DOHH2 (cell line): ENCODE measurements at regions not wholly inside any gene's neighbourhood (a gene's known extent, or its start where the extent isn't known, plus 50 kb on each side); places are given as distances from the start of the nearest gene placed in this dataset.

Experiments
- EZH2phosphoT487 ChIP-seq: fragments of 200-600 bp; sonication (generic); IDR thresholded peaks from 2 replicates; pipeline ENCODE4 v1.6.1; 2017; ENCODE audit warnings: borderline replicate concordance, mild to moderate bottlenecking, antibody characterized with exemption, low read length, moderate library complexity, mixed read lengths
- TF ChIP-seq, protein P1 (sequence below): fragments of 200-600 bp; sonication (generic); IDR thresholded peaks from one replicate; pipeline ENCODE4 v1.5.1; 2014; ENCODE audit warnings: antibody characterized with exemption, mild to moderate bottlenecking, low read depth, low read length; ENCODE audit not compliant: poor library complexity, severe bottlenecking

DNA sequence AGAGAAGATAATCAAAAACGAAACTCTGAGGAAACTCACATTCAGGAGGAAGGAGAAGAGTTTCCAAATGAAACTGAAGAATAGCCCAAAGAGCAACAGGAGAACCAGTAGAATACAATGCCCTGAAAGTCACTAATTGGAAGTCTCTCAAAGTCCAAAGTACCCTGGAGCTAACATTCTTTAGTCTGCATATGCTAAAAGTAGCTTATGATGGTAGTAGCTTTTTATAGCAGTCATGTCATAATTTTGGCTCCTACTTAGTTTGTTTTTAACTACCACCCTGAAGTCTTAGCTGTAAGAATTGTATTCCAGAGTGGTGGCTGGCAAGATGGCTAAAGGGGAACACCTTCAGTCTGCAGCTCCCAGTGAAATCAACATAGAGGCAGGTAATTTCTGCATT, 100.3 kb upstream of the FGF16 start:
- TF ChIP-seq, protein P1, sequence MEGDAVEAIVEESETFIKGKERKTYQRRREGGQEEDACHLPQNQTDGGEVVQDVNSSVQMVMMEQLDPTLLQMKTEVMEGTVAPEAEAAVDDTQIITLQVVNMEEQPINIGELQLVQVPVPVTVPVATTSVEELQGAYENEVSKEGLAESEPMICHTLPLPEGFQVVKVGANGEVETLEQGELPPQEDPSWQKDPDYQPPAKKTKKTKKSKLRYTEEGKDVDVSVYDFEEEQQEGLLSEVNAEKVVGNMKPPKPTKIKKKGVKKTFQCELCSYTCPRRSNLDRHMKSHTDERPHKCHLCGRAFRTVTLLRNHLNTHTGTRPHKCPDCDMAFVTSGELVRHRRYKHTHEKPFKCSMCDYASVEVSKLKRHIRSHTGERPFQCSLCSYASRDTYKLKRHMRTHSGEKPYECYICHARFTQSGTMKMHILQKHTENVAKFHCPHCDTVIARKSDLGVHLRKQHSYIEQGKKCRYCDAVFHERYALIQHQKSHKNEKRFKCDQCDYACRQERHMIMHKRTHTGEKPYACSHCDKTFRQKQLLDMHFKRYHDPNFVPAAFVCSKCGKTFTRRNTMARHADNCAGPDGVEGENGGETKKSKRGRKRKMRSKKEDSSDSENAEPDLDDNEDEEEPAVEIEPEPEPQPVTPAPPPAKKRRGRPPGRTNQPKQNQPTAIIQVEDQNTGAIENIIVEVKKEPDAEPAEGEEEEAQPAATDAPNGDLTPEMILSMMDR, result no peak
- TF ChIP-seq EZH2phosphoT487, result no peak
